GF-D8 (cell line): ENCODE measurements at regions not wholly inside any gene's neighbourhood (a gene's known extent, or its start where the extent isn't known, plus 50 kb on each side); places are given as distances from the start of the nearest gene placed in this dataset.

Source experiments
- DNase-seq: peaks from one replicate; lab custom pipeline; 2025; lab: John Stamatoyannopoulos, UW

GRCh38 chr10:121073728-121074127, 222.6 kb downstream of the WDR11 start:
- DNase-seq = no peak

GRCh38 chr10:121076776-121077715, 225.9 kb downstream of the WDR11 start:
- DNase-seq = no peak

GRCh38 chr10:121078036-121078435, 226.9 kb downstream of the WDR11 start:
- DNase-seq = no peak

GRCh38 chr10:121078672-121079102, 227.5 kb downstream of the WDR11 start:
- no peak for DNase-seq

GRCh38 chr10:121079226-121079625, 228.1 kb downstream of the WDR11 start:
- no peak for DNase-seq

- DNase-seq = no peak
Measured at GRCh38 chr10:121080281-121080891, 229.2 kb downstream of the WDR11 start.

GRCh38 chr10:121081306-121081705, 230.1 kb downstream of the WDR11 start:
- no peak for DNase-seq

GRCh38 chr10:121082984-121083383, 231.8 kb downstream of the WDR11 start:
- DNase-seq = no peak

GRCh38 chr10:121084016-121084674, 233.0 kb downstream of the WDR11 start:
- no peak for DNase-seq

GRCh38 chr10:121084675-121085070, 233.5 kb downstream of the WDR11 start:
- no peak for DNase-seq

GRCh38 chr10:121085367-121085766, 234.2 kb downstream of the WDR11 start:
- DNase-seq = no peak

GRCh38 chr10:121087129-121087528, 236.0 kb downstream of the WDR11 start:
- DNase-seq = no peak

- no peak for DNase-seq
Measured at GRCh38 chr10:121087688-121088087, 236.5 kb downstream of the WDR11 start.

- no peak for DNase-seq
Measured at GRCh38 chr10:121088524-121088923, 237.4 kb downstream of the WDR11 start.

- no peak for DNase-seq
Measured at GRCh38 chr10:121089434-121089833, 238.3 kb downstream of the WDR11 start.

- DNase-seq = no peak
Measured at GRCh38 chr10:121091961-121092719, 241.0 kb downstream of the WDR11 start.

- DNase-seq = no peak
Measured at GRCh38 chr10:121092720-121093095, 241.5 kb downstream of the WDR11 start.

GRCh38 chr10:121096617-121097431, 245.7 kb downstream of the WDR11 start:
- no peak for DNase-seq

GRCh38 chr10:121098211-121098610, 247.0 kb downstream of the WDR11 start:
- DNase-seq = no peak

GRCh38 chr10:121098751-121099150, 247.6 kb downstream of the WDR11 start:
- no peak for DNase-seq

- DNase-seq = no peak
Measured at GRCh38 chr10:121099181-121099580, 248.0 kb downstream of the WDR11 start.
